Mesenchymal stem cell (in vitro differentiated cells and primary cell): ENCODE measurements at regions not wholly inside any gene's neighbourhood (a gene's known extent, or its start where the extent isn't known, plus 50 kb on each side); places are given as distances from the start of the nearest gene placed in this dataset.

ENCODE experiments used
- DNase-seq: peaks from one replicate; pipeline ENCODE4 v3.0.0-alpha.2; 2013
- H2AFZ ChIP-seq: one replicate; pipeline ENCODE4 v1.6.1; 2013; ENCODE audit warnings: low read depth, mild to moderate bottlenecking, control low read depth, inconsistent platforms, low read length, moderate library complexity
- H2AK5ac ChIP-seq: 2 replicates; pipeline ENCODE4 v1.6.1; 2013; ENCODE audit warnings: low read length, moderate library complexity, mild to moderate bottlenecking, inconsistent platforms; ENCODE audit not compliant: severe bottlenecking
- H2BK120ac ChIP-seq: one replicate; pipeline ENCODE4 v1.6.1; 2013; ENCODE audit warnings: low read depth, mild to moderate bottlenecking, inconsistent platforms, low read length, moderate library complexity
- H2BK12ac ChIP-seq, 2 experiments: one replicate each; pipeline ENCODE4 v1.6.1; 2013; ENCODE audit warnings: inconsistent platforms in 2 of 2, low read length in 2 of 2, mild to moderate bottlenecking in 2 of 2, moderate library complexity in 2 of 2, control low read depth in 1 of 2
- H2BK15ac ChIP-seq: one replicate; pipeline ENCODE4 v1.6.1; 2013; ENCODE audit warnings: mild to moderate bottlenecking, low read depth, inconsistent platforms; ENCODE audit not compliant: poor library complexity, severe bottlenecking
- H2BK5ac ChIP-seq: 2 replicates; pipeline ENCODE4 v1.6.1; 2013; ENCODE audit warnings: low read depth, mild to moderate bottlenecking, low read length, control low read depth, inconsistent platforms; ENCODE audit not compliant: poor library complexity, severe bottlenecking
- H3K14ac ChIP-seq, 2 experiments: one replicate each; pipeline ENCODE4 v1.6.1; 2013; ENCODE audit warnings: inconsistent platforms in 2 of 2, low read length in 2 of 2, control low read depth in 1 of 2, mild to moderate bottlenecking in 1 of 2, moderate library complexity in 1 of 2
- H3K18ac ChIP-seq, 2 experiments: one replicate each; pipeline ENCODE4 v1.6.1; 2013; ENCODE audit warnings: inconsistent platforms in 2 of 2, low read length in 2 of 2, control low read depth in 1 of 2, low read depth in 1 of 2, mild to moderate bottlenecking in 1 of 2
- H3K23ac ChIP-seq, 2 experiments: one replicate each; pipeline ENCODE4 v1.6.1; 2013; ENCODE audit warnings: inconsistent platforms in 2 of 2, low read length in 2 of 2, mild to moderate bottlenecking in 2 of 2, moderate library complexity in 2 of 2, control low read depth in 1 of 2
- H3K27ac ChIP-seq: 2 replicates; pipeline ENCODE4 v1.5.1; 2013; ENCODE audit warnings: mild to moderate bottlenecking, moderate library complexity, low read length, control low read depth, inconsistent platforms; ENCODE audit not compliant: poor library complexity, severe bottlenecking
- H3K27me3 ChIP-seq, 2 experiments: 2 replicates each; pipeline versions ENCODE4 v1.6.1 to v1.7.0; 2013; ENCODE audit warnings: low read length in 2 of 2, mild to moderate bottlenecking in 2 of 2, moderate library complexity in 2 of 2, control low read depth in 1 of 2, inconsistent platforms in 1 of 2; ENCODE audit not compliant: control insufficient read depth in 1 of 2, insufficient read depth in 1 of 2
- H3K36me3 ChIP-seq, 2 experiments: 2 replicates each; pipeline versions ENCODE4 v1.6.1 to v1.7.0; 2013; ENCODE audit warnings: low read length in 2 of 2, control low read depth in 1 of 2, inconsistent platforms in 1 of 2, low read depth in 1 of 2, mild to moderate bottlenecking in 1 of 2; ENCODE audit not compliant: insufficient read depth in 2 of 2, control insufficient read depth in 1 of 2
- H3K4ac ChIP-seq, 2 experiments: one replicate each; pipeline ENCODE4 v1.6.1; 2013; ENCODE audit warnings: inconsistent platforms in 2 of 2, low read length in 2 of 2, mild to moderate bottlenecking in 2 of 2, moderate library complexity in 2 of 2, control low read depth in 1 of 2, low read depth in 1 of 2
- H3K4me1 ChIP-seq: 2 replicates; pipeline ENCODE4 v1.6.1; 2013; ENCODE audit warnings: low read depth, low read length, control low read depth; ENCODE audit not compliant: control insufficient read depth, insufficient read depth
- H3K4me2 ChIP-seq: 2 replicates; pipeline ENCODE4 v1.6.1; 2013; ENCODE audit warnings: low read length, mild to moderate bottlenecking, inconsistent platforms; ENCODE audit not compliant: poor library complexity, severe bottlenecking
- H3K4me3 ChIP-seq, 2 experiments: 2 replicates each; pipeline versions ENCODE4 v1.5.1 to v1.7.0; 2013; ENCODE audit warnings: low read length in 2 of 2, mild to moderate bottlenecking in 2 of 2, control low read depth in 1 of 2, low read depth in 1 of 2; ENCODE audit not compliant: insufficient read depth in 1 of 2
- H3K79me1 ChIP-seq: replicated peaks from 2 replicates; pipeline ENCODE4 v1.6.1; 2013; ENCODE audit warnings: mild to moderate bottlenecking, control low read depth, low read length, inconsistent platforms; ENCODE audit not compliant: poor library complexity, severe bottlenecking
- H3K9ac ChIP-seq: 2 replicates; pipeline ENCODE4 v1.7.0; 2013; ENCODE audit warnings: mild to moderate bottlenecking, low read length, moderate library complexity
- H3K9me3 ChIP-seq: 2 replicates; pipeline ENCODE4 v1.7.0; 2013; ENCODE audit warnings: mild to moderate bottlenecking, low read length; ENCODE audit not compliant: control insufficient read depth
- H4K8ac ChIP-seq: one replicate; pipeline ENCODE4 v1.6.1; 2013; ENCODE audit warnings: inconsistent platforms, mild to moderate bottlenecking, low read length, moderate library complexity
- H4K91ac ChIP-seq: one replicate; pipeline ENCODE4 v1.6.1; 2013; ENCODE audit warnings: mild to moderate bottlenecking, low read length, inconsistent platforms
- WGBS: methylation state at CpG from one replicate; pipeline ENCODE4 v1.1.7; 2013; ENCODE audit warnings: mixed read lengths; 5-methylcytosine and 5-hydroxymethylcytosine counted together

DNA sequence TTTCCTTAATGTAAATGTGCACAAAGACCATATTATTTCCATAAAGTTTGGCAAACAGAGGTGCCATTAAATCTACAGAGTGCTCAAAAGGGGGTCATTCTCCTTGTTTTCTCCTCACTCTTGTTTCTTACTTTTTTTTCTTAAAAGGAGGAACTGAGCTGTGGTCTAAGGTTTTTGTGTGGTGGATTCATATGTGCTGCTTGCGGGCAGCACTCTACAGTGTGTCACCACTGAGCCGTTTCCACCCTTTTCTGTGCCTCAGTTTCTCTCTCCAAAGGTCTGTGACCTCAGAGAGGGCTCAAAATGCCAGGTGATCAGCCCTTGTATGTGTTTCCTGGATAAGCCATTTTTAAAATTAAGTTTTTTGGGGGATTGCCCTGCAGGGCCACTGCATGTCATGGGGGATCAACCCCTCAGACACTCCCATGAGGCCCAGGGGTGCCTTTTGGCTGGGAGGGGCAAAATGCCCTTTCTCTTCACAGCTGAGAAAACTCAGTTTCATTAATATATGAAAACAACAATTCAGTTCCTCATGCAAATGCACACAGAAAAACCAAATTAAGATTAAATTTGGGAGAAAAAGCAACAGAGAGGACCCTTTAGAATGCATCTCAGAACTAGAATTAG, 56.9 kb upstream of the VOPP1 start:
- H2AFZ ChIP-seq: no peak overlapping the region
- H3K27ac ChIP-seq: no peak overlapping the region
- no peak overlapping the region for H3K9ac ChIP-seq
- 45% methylated on average over 2 of the region's 2 CpGs for WGBS
- no peak overlapping the region for H2BK12ac ChIP-seq
- DNase-seq: no peak
- no peaks in the 10 kb centered on the region for H3K79me1 ChIP-seq
- H3K9me3 ChIP-seq: peaks cover 4% of the 10 kb centered on the region
- no peak overlapping the region for H3K4ac ChIP-seq
- no peak overlapping the region for H3K14ac ChIP-seq
- H3K23ac ChIP-seq: no peak overlapping the region
- H3K18ac ChIP-seq: no peak overlapping the region
- H4K91ac ChIP-seq: no peak overlapping the region
- no peaks in the 10 kb centered on the region for H3K4me1 ChIP-seq
- H2BK120ac ChIP-seq: no peak overlapping the region
- no peak overlapping the region for H2BK15ac ChIP-seq
- no peak overlapping the region for H4K8ac ChIP-seq
- no peak overlapping the region for H3K4me3 ChIP-seq
- no peak overlapping the region for H2AK5ac ChIP-seq
- H3K36me3 ChIP-seq: no peaks in the 10 kb centered on the region
- no peak overlapping the region for H2BK5ac ChIP-seq
- H3K4me2 ChIP-seq: no peak overlapping the region
- H3K27me3 ChIP-seq: peaks cover 0 to 15% of the 10 kb centered on the region in 2 experiments

DNA sequence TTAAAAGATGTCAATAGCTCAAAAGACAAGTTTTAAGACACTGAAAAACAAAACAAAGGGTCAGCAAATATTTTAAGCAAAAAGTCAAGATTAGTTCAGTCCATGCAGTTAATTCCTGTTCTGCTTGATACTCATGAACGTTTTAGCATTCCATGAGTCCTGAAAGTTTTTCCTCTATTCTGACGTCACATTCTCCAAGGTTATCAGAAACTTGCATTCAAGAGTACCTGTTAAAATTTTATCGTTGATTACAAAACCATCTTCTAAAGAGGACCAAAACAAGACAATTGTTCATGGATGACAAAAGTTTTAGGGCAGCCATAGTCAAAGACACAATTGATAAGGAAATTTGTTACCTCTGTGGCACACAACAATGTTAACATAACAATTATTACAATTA, 52.5 kb upstream of the VOPP1 start:
- 60% methylated on average over 2 of the region's 3 CpGs for WGBS
- Histone ChIP-seq H4K91ac (no peak overlapping the region), H4K8ac (no peak overlapping the region), H2AK5ac (no peak overlapping the region), H3K27me3 (peaks cover 0 to 6% of the 10 kb centered on the region in 2 experiments), H3K4me3 (no peak overlapping the region), H3K18ac (no peak overlapping the region), H2BK15ac (no peak overlapping the region), H3K27ac (no peak overlapping the region), H3K4ac (no peak overlapping the region), H2BK12ac (no peak overlapping the region), H3K23ac (no peak overlapping the region), H3K4me2 (no peak overlapping the region), H3K79me1 (no peaks in the 10 kb centered on the region), H3K4me1 (no peaks in the 10 kb centered on the region), H2AFZ (no peak overlapping the region), H3K9ac (no peak overlapping the region), H2BK5ac (no peak overlapping the region), H3K9me3 (peaks cover 4% of the 10 kb centered on the region), H2BK120ac (no peak overlapping the region), H3K14ac (no peak overlapping the region), H3K36me3 (no peaks in the 10 kb centered on the region)
- DNase-seq: no peak

DNA sequence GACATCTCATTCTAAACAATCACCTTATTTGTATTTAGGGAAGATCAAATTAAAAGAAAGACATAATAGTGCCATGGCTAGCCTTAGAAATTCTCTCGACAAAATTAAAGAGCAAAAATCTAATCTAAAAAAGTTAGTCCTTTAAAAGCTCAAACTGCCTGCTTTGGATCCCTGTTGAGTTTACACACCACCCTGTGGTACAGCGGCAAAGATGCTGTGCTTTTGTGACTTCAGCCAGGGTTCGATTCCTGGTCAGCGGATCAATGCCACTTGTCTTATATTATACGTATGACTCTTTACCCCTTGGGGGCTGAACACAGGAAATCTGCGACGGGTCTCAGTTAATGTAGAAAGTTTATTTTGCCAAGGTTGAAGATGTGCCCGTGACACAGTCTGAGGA, 51.3 kb upstream of the VOPP1 start:
- no peak overlapping the region for H3K18ac ChIP-seq
- H3K9me3 ChIP-seq: peaks cover 11% of the 10 kb centered on the region
- H2AK5ac ChIP-seq: no peak overlapping the region
- H3K27me3 ChIP-seq: peaks cover 0 to 2% of the 10 kb centered on the region in 2 experiments
- H3K79me1 ChIP-seq: no peaks in the 10 kb centered on the region
- no peaks in the 10 kb centered on the region for H3K4me1 ChIP-seq
- no peak overlapping the region for H2AFZ ChIP-seq
- H3K4me3 ChIP-seq: no peak overlapping the region
- H3K14ac ChIP-seq: no peak overlapping the region
- no peak overlapping the region for H3K23ac ChIP-seq
- no peak overlapping the region for H2BK120ac ChIP-seq
- H2BK5ac ChIP-seq: no peak overlapping the region
- no peak overlapping the region for H3K27ac ChIP-seq
- no peaks in the 10 kb centered on the region for H3K36me3 ChIP-seq
- no peak overlapping the region for H2BK12ac ChIP-seq
- H3K4ac ChIP-seq: no peak overlapping the region
- no peak overlapping the region for H3K4me2 ChIP-seq
- no peak overlapping the region for H3K9ac ChIP-seq
- DNase-seq: no peak
- no peak overlapping the region for H4K91ac ChIP-seq
- H4K8ac ChIP-seq: no peak overlapping the region
- 92% methylated on average over 8 of the region's 8 CpGs for WGBS
- H2BK15ac ChIP-seq: no peak overlapping the region

DNA sequence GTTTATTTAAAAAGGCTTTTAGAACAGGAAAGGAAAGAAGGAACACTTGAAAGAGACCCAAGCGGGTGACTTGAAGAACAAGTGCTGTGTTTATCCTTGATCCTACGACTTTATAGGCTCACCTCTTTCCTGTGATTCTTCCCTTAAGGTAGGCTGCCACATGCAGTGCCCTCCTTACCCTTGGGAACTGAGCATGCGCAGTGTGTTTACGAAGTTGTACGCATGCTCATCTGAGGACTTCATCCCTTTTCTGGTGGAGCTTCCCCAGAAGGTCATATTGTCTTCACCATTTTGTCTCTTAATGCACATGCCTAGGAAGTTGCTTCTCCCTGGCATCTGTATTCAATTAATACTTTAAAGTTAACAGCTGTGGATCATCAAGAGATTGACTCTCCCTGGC, 49.9 kb upstream of the VOPP1 start:
- 78% methylated on average over 5 of the region's 5 CpGs for WGBS
- Histone ChIP-seq H3K79me1 (no peaks in the 10 kb centered on the region), H3K4me1 (no peaks in the 10 kb centered on the region), H2AFZ (no peak overlapping the region), H2AK5ac (no peak overlapping the region), H3K27ac (no peak overlapping the region), H3K27me3 (peaks cover 0 to 2% of the 10 kb centered on the region in 2 experiments), H2BK5ac (no peak overlapping the region), H3K36me3 (no peaks in the 10 kb centered on the region), H3K4me3 (no peak overlapping the region), H3K23ac (no peak overlapping the region), H4K91ac (no peak overlapping the region), H2BK15ac (no peak overlapping the region), H2BK12ac (no peak overlapping the region), H3K9ac (no peak overlapping the region), H2BK120ac (no peak overlapping the region), H3K18ac (no peak overlapping the region), H3K14ac (no peak overlapping the region), H3K4ac (no peak overlapping the region), H3K4me2 (no peak overlapping the region), H3K9me3 (peaks cover 7% of the 10 kb centered on the region), H4K8ac (no peak overlapping the region)
- no peak for DNase-seq
